ENCODE measurements at regions not wholly inside any gene's neighbourhood (a gene's known extent, or its start where the extent isn't known, plus 50 kb on each side); places are given as distances from the start of the nearest gene placed in this dataset.

DNA sequence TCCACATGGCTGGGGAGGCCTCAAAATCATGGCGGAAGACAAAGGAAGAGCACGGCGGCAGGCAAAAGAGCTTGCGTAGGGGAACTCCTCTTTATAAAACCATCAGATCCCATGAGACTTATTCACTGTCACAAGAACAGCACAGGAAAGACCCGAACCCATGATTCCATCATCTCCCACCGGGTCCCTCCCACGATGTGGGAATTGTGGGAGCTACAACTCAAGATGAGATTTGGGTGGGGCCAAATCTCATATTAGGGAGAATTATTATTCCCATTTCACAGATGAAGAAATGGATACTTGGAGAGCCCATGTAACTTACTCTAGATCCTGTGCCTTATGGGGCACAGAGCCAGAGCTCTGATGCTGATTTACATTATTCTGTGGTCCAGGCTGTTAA lies 322.6 kb downstream of the PCNX1 start:
- TF ChIP-seq, protein P1, sequence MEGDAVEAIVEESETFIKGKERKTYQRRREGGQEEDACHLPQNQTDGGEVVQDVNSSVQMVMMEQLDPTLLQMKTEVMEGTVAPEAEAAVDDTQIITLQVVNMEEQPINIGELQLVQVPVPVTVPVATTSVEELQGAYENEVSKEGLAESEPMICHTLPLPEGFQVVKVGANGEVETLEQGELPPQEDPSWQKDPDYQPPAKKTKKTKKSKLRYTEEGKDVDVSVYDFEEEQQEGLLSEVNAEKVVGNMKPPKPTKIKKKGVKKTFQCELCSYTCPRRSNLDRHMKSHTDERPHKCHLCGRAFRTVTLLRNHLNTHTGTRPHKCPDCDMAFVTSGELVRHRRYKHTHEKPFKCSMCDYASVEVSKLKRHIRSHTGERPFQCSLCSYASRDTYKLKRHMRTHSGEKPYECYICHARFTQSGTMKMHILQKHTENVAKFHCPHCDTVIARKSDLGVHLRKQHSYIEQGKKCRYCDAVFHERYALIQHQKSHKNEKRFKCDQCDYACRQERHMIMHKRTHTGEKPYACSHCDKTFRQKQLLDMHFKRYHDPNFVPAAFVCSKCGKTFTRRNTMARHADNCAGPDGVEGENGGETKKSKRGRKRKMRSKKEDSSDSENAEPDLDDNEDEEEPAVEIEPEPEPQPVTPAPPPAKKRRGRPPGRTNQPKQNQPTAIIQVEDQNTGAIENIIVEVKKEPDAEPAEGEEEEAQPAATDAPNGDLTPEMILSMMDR (IDR thresholded peaks at IDR 0.05), result no peak
- TF ChIP-seq EP300 (IDR thresholded peaks at IDR 0.05; ENCODE audit: low read depth) (no peak), POLR2A (IDR thresholded peaks at IDR 0.05) (no peak), POLR2AphosphoS5 (IDR thresholded peaks at IDR 0.05) (no peak)

Measured in transverse colon (tissue), 4 donors.